Stimulated activated memory B cell treated with anti-CD40 and anti-IgM and Interleukin-4, amounts not matched to agents 10 μg/mL and 1 μg/mL and 100 μg/mL, for 72 hours (primary cell): ENCODE measurements at regions not wholly inside any gene's neighbourhood (a gene's known extent, or its start where the extent isn't known, plus 50 kb on each side); places are given as distances from the start of the nearest gene placed in this dataset.
A peak's percentile ranks its signal among the peaks of the same experiment; 100 is the strongest.
"Not testable (repeated sequence)": the region's sequence is repeated elsewhere in the genome, so short reads cannot be mapped to it uniquely, and the experiment has no call there.

Experiments
- ATAC-seq: fragments of 150-1000 bp; cut with Tn5 transposase; 2 replicates; pipeline ENCODE4 v1.10.0; 2021
- H3K27ac Mint-ChIP-seq: one replicate; pipeline ENCODE4 v1.8.0; 2022; ENCODE audit warnings: mild to moderate bottlenecking, mixed read lengths
- H3K27me3 Mint-ChIP-seq: one replicate; pipeline ENCODE4 v1.8.0; 2022; ENCODE audit warnings: mixed read lengths
- H3K36me3 Mint-ChIP-seq: one replicate; pipeline ENCODE4 v1.8.0; 2022; ENCODE audit warnings: mixed read lengths
- H3K4me1 Mint-ChIP-seq: one replicate; pipeline ENCODE4 v1.8.0; 2022; ENCODE audit warnings: mixed read lengths
- H3K4me3 Mint-ChIP-seq: one replicate; pipeline ENCODE4 v1.8.0; 2022; ENCODE audit warnings: mild to moderate bottlenecking, moderate library complexity, mixed read lengths
- H3K9me3 Mint-ChIP-seq: one replicate; pipeline ENCODE4 v1.8.0; 2022; ENCODE audit warnings: mixed read lengths

- H3K27me3 Mint-ChIP-seq, H3K9me3 Mint-ChIP-seq, H3K4me3 Mint-ChIP-seq, ATAC-seq, H3K36me3 Mint-ChIP-seq, H3K27ac Mint-ChIP-seq: not testable (repeated sequence)
- peaks cover 29% of the 10 kb centered on the region for H3K4me1 Mint-ChIP-seq
Measured at GRCh38 chrX:65870544-65870943, 169.3 kb downstream of the VSIG4 start.

- Mint-ChIP-seq H3K27ac (no peak overlapping the region), H3K36me3 (no peaks in the 10 kb centered on the region), H3K27me3 (no peaks in the 10 kb centered on the region), H3K4me1 (peaks cover 4% of the 10 kb centered on the region), H3K9me3 (no peaks in the 10 kb centered on the region), H3K4me3 (no peak overlapping the region)
- no peak for ATAC-seq
Measured at GRCh38 chrX:65866773-65867172, 173.1 kb downstream of the VSIG4 start.

GRCh38 chrX:65866146-65866545 lies 173.7 kb downstream of the VSIG4 start:
- Mint-ChIP-seq H3K36me3 (no peaks in the 10 kb centered on the region), H3K4me3 (no peak overlapping the region), H3K27ac (no peak overlapping the region), H3K4me1 (no peaks in the 10 kb centered on the region), H3K27me3 (no peaks in the 10 kb centered on the region), H3K9me3 (no peaks in the 10 kb centered on the region)
- ATAC-seq: no peak

GRCh38 chrX:65862638-65863037 lies 177.2 kb downstream of the VSIG4 start:
- no peak overlapping the region for H3K27ac Mint-ChIP-seq
- H3K4me3 Mint-ChIP-seq: no peak overlapping the region
- no peaks in the 10 kb centered on the region for H3K4me1 Mint-ChIP-seq
- H3K27me3 Mint-ChIP-seq: no peaks in the 10 kb centered on the region
- no peaks in the 10 kb centered on the region for H3K36me3 Mint-ChIP-seq
- H3K9me3 Mint-ChIP-seq: no peaks in the 10 kb centered on the region
- no peak for ATAC-seq

DNA sequence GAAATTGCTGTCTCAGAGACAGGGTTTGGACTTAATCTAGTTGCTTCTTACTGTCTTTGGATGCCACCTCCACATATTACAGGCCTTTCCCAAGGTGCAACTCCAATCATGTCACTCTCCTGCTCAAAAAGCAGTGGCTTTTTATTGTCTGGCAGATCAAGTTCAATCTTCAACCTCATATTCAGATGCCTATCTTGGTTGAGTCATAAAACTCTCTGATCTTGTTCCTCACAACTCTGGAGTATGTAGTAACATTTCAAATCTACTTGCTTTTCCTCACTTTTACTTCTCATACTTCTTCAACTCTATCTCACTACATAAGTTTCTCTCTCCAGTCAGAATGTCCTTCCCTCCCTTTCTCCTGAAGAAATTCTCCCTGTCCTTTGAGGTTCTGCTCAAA lies 180.6 kb downstream of the VSIG4 start:
- no peak for ATAC-seq
- peaks cover 2% of the 10 kb centered on the region for H3K9me3 Mint-ChIP-seq
- no peaks in the 10 kb centered on the region for H3K27me3 Mint-ChIP-seq
- no peak overlapping the region for H3K4me3 Mint-ChIP-seq
- no peaks in the 10 kb centered on the region for H3K4me1 Mint-ChIP-seq
- no peak overlapping the region for H3K27ac Mint-ChIP-seq
- peaks cover 10% of the 10 kb centered on the region for H3K36me3 Mint-ChIP-seq

DNA sequence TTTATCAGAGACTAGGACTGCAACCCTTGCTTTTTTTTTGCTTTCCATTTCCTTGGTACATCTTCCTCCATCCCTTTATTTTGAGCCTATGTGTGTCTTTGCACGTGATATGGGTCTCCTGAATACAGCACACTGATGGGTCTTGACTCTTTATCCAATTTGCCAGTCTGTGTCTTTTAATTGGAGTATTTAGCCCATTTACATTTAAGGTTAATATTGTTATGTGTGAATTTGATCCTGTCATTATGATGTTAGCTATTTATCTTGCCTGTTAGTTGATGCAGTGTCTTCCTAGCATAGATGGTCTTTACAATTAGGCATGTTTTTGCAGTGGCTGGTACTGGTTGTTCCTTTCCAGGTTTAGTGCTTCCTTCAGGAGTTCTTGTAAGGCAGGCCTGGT lies 185.4 kb downstream of the VSIG4 start:
- not testable (repeated sequence) for H3K27ac Mint-ChIP-seq, H3K4me3 Mint-ChIP-seq, H3K4me1 Mint-ChIP-seq, H3K9me3 Mint-ChIP-seq, H3K27me3 Mint-ChIP-seq, ATAC-seq
- H3K36me3 Mint-ChIP-seq: peaks cover 21% of the 10 kb centered on the region

DNA sequence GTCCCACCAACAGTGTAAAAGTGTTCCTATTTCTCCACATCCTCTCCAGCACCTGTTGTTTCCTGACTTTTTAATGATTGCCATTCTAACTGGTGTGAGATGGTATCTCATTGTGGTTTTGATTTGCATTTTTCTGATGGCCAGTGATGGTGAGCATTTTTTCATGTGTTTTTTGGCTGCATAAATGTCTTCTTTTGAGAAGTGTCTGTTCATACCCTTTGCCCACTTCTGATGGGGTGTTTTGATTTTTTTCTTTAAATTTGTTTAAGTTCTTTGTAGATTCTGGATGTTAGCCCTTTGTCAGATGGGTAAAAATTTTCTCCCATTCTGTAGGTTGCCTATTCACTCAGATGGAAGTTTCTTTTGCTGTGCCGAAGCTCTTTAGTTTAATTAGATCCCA lies 183.9 kb downstream of the MSN start:
- not testable (repeated sequence) for H3K27me3 Mint-ChIP-seq, H3K27ac Mint-ChIP-seq, H3K9me3 Mint-ChIP-seq, ATAC-seq, H3K4me1 Mint-ChIP-seq, H3K4me3 Mint-ChIP-seq
- H3K36me3 Mint-ChIP-seq: peaks cover 21% of the 10 kb centered on the region

- peaks cover 21% of the 10 kb centered on the region for H3K36me3 Mint-ChIP-seq
- not testable (repeated sequence) for H3K27me3 Mint-ChIP-seq, H3K9me3 Mint-ChIP-seq, H3K4me1 Mint-ChIP-seq, H3K4me3 Mint-ChIP-seq, H3K27ac Mint-ChIP-seq, ATAC-seq
Measured at GRCh38 chrX:65850821-65851220, 183.4 kb downstream of the MSN start.

GRCh38 chrX:65846974-65847373 lies 179.5 kb downstream of the MSN start:
- Mint-ChIP-seq H3K9me3 (no peaks in the 10 kb centered on the region), H3K4me1 (no peaks in the 10 kb centered on the region), H3K36me3 (no peaks in the 10 kb centered on the region), H3K27me3 (no peaks in the 10 kb centered on the region), H3K4me3 (no peak overlapping the region), H3K27ac (no peak overlapping the region)
- ATAC-seq: no peak

GRCh38 chrX:65841263-65841662 lies 173.8 kb downstream of the MSN start:
- H3K9me3 Mint-ChIP-seq: no peaks in the 10 kb centered on the region
- no peak for ATAC-seq
- H3K4me1 Mint-ChIP-seq: no peaks in the 10 kb centered on the region
- H3K27ac Mint-ChIP-seq: no peak overlapping the region
- no peak overlapping the region for H3K4me3 Mint-ChIP-seq
- no peaks in the 10 kb centered on the region for H3K36me3 Mint-ChIP-seq
- H3K27me3 Mint-ChIP-seq: no peaks in the 10 kb centered on the region

GRCh38 chrX:65838674-65839073 lies 171.2 kb downstream of the MSN start:
- Mint-ChIP-seq H3K9me3 (no peaks in the 10 kb centered on the region), H3K4me3 (no peak overlapping the region), H3K36me3 (no peaks in the 10 kb centered on the region), H3K27ac (no peak overlapping the region), H3K4me1 (no peaks in the 10 kb centered on the region), H3K27me3 (no peaks in the 10 kb centered on the region)
- ATAC-seq: no peak

DNA sequence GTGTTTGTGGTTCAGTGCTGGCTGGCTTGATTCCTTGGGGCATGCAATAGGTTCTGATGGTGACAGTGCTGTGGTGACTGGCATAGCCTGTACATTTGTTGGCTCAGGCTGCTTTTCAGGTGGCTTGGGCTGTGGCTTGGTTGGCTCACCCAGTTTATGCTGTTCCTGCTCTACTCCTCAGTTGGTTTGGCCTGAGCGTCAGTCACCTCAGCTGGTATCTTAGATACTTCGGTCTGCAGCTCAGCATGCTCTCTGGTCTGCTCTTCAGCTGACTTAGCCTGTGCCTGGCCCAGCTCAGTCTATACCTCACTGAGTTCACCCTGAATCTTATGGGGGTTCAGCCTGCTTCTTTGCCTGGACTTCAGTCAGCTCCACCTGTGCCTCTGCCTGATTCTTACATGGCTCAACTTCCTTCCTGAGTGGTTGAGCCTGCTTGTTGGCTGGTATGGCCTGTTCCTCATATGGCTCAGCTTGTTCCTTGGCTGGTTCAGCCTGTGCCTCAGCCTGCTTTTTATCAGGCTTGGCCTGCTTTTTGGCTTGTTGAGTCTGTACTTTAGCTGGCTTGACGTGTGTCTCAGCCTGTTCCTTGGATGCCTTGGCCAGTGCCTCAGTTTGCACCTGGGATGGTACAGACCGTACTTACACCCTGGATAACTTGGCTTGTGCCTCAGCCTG lies 170.6 kb downstream of the MSN start:
- Mint-ChIP-seq H3K4me3 (no peak overlapping the region), H3K4me1 (no peaks in the 10 kb centered on the region), H3K27ac (no peak overlapping the region), H3K9me3 (no peaks in the 10 kb centered on the region), H3K27me3 (no peaks in the 10 kb centered on the region), H3K36me3 (no peaks in the 10 kb centered on the region)
- ATAC-seq: no peak

- no peak for ATAC-seq
- Mint-ChIP-seq H3K27ac (no peak overlapping the region), H3K4me1 (no peaks in the 10 kb centered on the region), H3K9me3 (peaks cover 3% of the 10 kb centered on the region), H3K27me3 (no peaks in the 10 kb centered on the region), H3K4me3 (no peak overlapping the region), H3K36me3 (no peaks in the 10 kb centered on the region)
Measured at GRCh38 chrX:65831268-65831667, 163.8 kb downstream of the MSN start.

DNA sequence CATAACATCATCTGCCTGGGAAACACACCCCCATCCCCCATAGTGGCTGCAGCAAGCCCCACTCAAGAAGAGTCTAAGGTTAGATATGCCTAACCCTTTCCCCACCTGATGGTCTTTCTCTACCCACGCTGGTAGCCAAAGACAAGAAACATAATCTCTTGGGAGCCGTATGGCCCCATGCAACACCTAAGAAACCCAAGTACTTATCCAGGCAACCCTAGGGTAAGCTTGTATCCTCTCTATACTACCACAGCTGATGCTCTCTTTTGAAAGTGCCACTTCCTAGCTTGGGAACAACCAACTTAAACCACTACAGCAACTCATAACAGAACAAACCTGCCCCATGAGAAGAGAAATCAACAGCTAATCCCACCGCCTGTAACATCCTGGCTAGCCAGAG lies 161.1 kb downstream of the MSN start:
- Mint-ChIP-seq H3K27me3 (no peaks in the 10 kb centered on the region), H3K27ac (no peak overlapping the region), H3K36me3 (no peaks in the 10 kb centered on the region), H3K4me3 (no peak overlapping the region), H3K9me3 (peaks cover 3% of the 10 kb centered on the region), H3K4me1 (no peaks in the 10 kb centered on the region)
- no peak for ATAC-seq

DNA sequence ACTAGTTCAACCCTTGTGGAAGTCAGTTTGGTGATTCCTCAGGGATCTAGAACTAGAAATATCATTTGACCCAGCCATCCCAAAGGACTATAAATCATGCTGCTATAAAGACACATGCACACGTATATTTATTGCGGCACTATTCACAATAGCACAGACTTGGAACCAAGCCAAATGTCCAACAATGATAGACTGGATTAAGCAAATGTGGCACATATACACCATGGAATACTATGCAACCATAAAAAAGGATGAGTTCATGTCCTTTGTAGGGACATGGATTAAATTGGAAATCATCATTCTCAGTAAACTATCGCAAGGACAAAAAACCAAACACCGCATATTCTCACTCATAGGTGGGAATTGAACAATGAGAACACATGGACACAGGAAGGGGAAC lies 157.8 kb downstream of the MSN start:
- H3K9me3 Mint-ChIP-seq: not testable (repeated sequence)

GRCh38 chrX:65821721-65822496 lies 154.5 kb downstream of the MSN start:
- ATAC-seq: peak; percentile 78
- H3K27ac Mint-ChIP-seq: peak overlapping the region; percentile 85

More for the DNA sequence above, 157.8 kb downstream of the MSN start:
- H3K27me3 Mint-ChIP-seq, H3K36me3 Mint-ChIP-seq, H3K4me3 Mint-ChIP-seq, H3K27ac Mint-ChIP-seq, ATAC-seq, H3K4me1 Mint-ChIP-seq: not testable (repeated sequence)

More at GRCh38 chrX:65821721-65822496, 154.5 kb downstream of the MSN start:
- peaks cover 5% of the 10 kb centered on the region for H3K4me1 Mint-ChIP-seq
- no peaks in the 10 kb centered on the region for H3K9me3 Mint-ChIP-seq
- peak overlapping the region; percentile 79 for H3K4me3 Mint-ChIP-seq
- no peaks in the 10 kb centered on the region for H3K36me3 Mint-ChIP-seq
- no peaks in the 10 kb centered on the region for H3K27me3 Mint-ChIP-seq
